ENCODE measurements at regions not wholly inside any gene's neighbourhood (a gene's known extent, or its start where the extent isn't known, plus 50 kb on each side); places are given as distances from the start of the nearest gene placed in this dataset.

DNA sequence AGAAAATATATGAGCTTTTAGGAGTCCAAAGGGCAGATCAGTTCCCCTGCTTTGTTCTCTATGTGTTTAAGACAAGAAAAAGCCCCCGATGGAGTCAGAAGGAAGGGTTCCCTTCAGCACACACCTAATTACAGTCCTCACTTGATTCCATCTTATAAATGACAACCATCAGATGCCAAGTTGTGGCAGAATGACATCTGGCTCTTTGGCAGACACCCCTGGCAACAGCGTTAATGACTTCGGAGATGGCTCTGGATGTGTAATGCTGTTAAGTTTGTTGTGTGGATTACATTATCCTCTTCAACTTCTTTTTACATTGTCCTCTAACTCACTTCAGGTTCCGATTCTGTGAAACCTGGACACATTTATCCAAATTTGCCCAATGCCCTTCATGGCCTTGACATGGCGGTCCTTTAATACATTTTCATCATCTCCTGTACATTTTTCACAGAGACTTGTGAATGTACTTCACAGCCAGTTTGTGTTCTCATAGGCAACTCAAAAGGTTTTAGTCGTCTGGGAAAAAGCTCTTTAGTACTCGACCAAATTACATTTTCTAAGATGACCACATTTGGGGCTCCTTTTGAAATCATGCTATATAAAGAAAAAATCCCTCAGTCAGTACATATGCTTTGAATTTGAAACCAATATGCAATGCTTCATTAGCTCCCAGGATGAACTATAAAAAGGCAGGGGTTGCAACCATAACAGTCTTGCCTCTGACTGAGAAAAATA, 667.8 kb downstream of the NOVA1 start:
- no peak for TF ChIP-seq CTCF (IDR thresholded peaks at IDR 0.05)
- TF ChIP-seq POLR2A (IDR thresholded peaks at IDR 0.05), result no peak
